GM19351 (cell line): ENCODE measurements at regions not wholly inside any gene's neighbourhood (a gene's known extent, or its start where the extent isn't known, plus 50 kb on each side); places are given as distances from the start of the nearest gene placed in this dataset.
"Not testable (repeated sequence)": the region's sequence is repeated elsewhere in the genome, so short reads cannot be mapped to it uniquely, and the experiment has no call there.

Source experiments
- ATAC-seq: cut with Tn5 transposase; IDR thresholded peaks from one replicate; pipeline ENCODE4 v1.9.1; 2021; ENCODE audit warnings: mild to moderate bottlenecking, moderate library complexity; ENCODE audit not compliant: unreplicated experiment

GRCh38 chr4:114087596-114088230 lies 108.3 kb upstream of the ARSJ start:
- no peak for ATAC-seq

GRCh38 chr4:114088481-114088880 lies 109.0 kb upstream of the ARSJ start:
- ATAC-seq: no peak

- no peak for ATAC-seq
Observed at GRCh38 chr4:114091546-114091945, 112.1 kb upstream of the ARSJ start.

- ATAC-seq: no peak
Observed at GRCh38 chr4:114093221-114093715, 113.8 kb upstream of the ARSJ start.

- no peak for ATAC-seq
Observed at GRCh38 chr4:114100288-114101031, 121.0 kb upstream of the ARSJ start.

- ATAC-seq: peak; percentile 43
Observed at GRCh38 chr4:114103908-114104307, 124.5 kb upstream of the ARSJ start.

- ATAC-seq: no peak
Observed at GRCh38 chr4:114108869-114109268, 129.4 kb upstream of the ARSJ start.

- no peak for ATAC-seq
Observed at GRCh38 chr4:114109776-114110175, 130.3 kb upstream of the ARSJ start.

GRCh38 chr4:114115526-114115925 lies 136.1 kb upstream of the ARSJ start:
- ATAC-seq: no peak

GRCh38 chr4:114116861-114117260 lies 137.4 kb upstream of the ARSJ start:
- ATAC-seq: no peak

GRCh38 chr4:114121221-114121620 lies 141.8 kb upstream of the ARSJ start:
- ATAC-seq: no peak

GRCh38 chr4:114132199-114132598 lies 152.8 kb upstream of the ARSJ start:
- ATAC-seq: no peak

- peak; percentile 82 for ATAC-seq
Observed at GRCh38 chr4:114132830-114133229, 153.4 kb upstream of the ARSJ start.

- no peak for ATAC-seq
Observed at GRCh38 chr4:114136069-114136468, 156.6 kb upstream of the ARSJ start.

GRCh38 chr4:114137984-114138383 lies 158.5 kb upstream of the ARSJ start:
- no peak for ATAC-seq

GRCh38 chr4:114146947-114147618 lies 167.6 kb upstream of the ARSJ start:
- no peak for ATAC-seq

- ATAC-seq: not testable (repeated sequence)
Observed at GRCh38 chr4:114147619-114148208, 168.3 kb upstream of the ARSJ start.

- not testable (repeated sequence) for ATAC-seq
Observed at GRCh38 chr4:114148372-114149070, 169.1 kb upstream of the ARSJ start.

- no peak for ATAC-seq
Observed at GRCh38 chr4:114156371-114156770, 176.9 kb upstream of the ARSJ start.

GRCh38 chr4:114161809-114162208 lies 182.4 kb upstream of the ARSJ start:
- no peak for ATAC-seq

GRCh38 chr4:114163051-114163450 lies 183.6 kb upstream of the ARSJ start:
- ATAC-seq: no peak
